OCI-LY7 (cell line): ENCODE measurements at regions not wholly inside any gene's neighbourhood (a gene's known extent, or its start where the extent isn't known, plus 50 kb on each side); places are given as distances from the start of the nearest gene placed in this dataset.

Experiments
- BruUV-seq: library from RNA; stranded (reverse); fragments of 400-500 nt; replicated peaks from 2 replicates; lab custom pipeline; 2021; lab: Mats Ljungman, UMichigan
- CTCF ChIA-PET: fragments of 300-600 bp; sonication (Branson Sonifier 250); formaldehyde crosslinking; loops from one replicate; lab custom pipeline; 2022; ENCODE audit warnings: antibody characterized with exemption; ENCODE audit not compliant: unreplicated experiment; lab: Charles Lee
- POLR2A ChIA-PET: fragments of 300-600 bp; sonication (Branson Sonifier 250); formaldehyde crosslinking; loops from one replicate; lab custom pipeline; 2022; ENCODE audit warnings: antibody characterized with exemption; lab: Charles Lee
- DNase-seq: peaks from one replicate; pipeline ENCODE4 v3.0.0-alpha.2; 2015; ENCODE audit warnings: low spot score
- H2AFZ ChIP-seq: fragments of 200-600 bp; sonication (generic), shearing (Covaris generic); 2 replicates; pipeline ENCODE4 v1.6.1; 2014; ENCODE audit warnings: mild to moderate bottlenecking, antibody characterized with exemption, low read length, moderate library complexity
- H3K27ac ChIP-seq: fragments of 200-600 bp; sonication (generic); 2 replicates; pipeline ENCODE4 v1.5.1; 2014; ENCODE audit warnings: mixed run types, low read depth, mild to moderate bottlenecking, moderate library complexity, low read length, inconsistent platforms; ENCODE audit not compliant: poor library complexity, severe bottlenecking
- H3K36me3 ChIP-seq: fragments of 200-600 bp; sonication (generic); 2 replicates; pipeline ENCODE4 v1.6.1; 2014; ENCODE audit warnings: mild to moderate bottlenecking, antibody characterized with exemption, low read length, moderate library complexity, mixed read lengths; ENCODE audit not compliant: insufficient read depth
- H3K4me1 ChIP-seq: fragments of 200-600 bp; sonication (generic); 2 replicates; pipeline ENCODE4 v1.5.1; 2014; ENCODE audit warnings: mild to moderate bottlenecking, low read length; ENCODE audit not compliant: insufficient read depth, poor library complexity, severe bottlenecking
- H3K4me2 ChIP-seq: fragments of 200-600 bp; sonication (generic); 2 replicates; pipeline ENCODE4 v1.6.1; 2014; ENCODE audit warnings: mild to moderate bottlenecking, low read length
- H3K4me3 ChIP-seq: fragments of 200-600 bp; sonication (generic); 2 replicates; pipeline ENCODE4 v1.5.1; 2014; ENCODE audit warnings: mild to moderate bottlenecking, low read depth, low read length; ENCODE audit not compliant: poor library complexity, severe bottlenecking
- H3K79me2 ChIP-seq: fragments of 200-600 bp; sonication (generic); 2 replicates; pipeline ENCODE4 v1.6.1; 2016; ENCODE audit warnings: low read depth, mild to moderate bottlenecking, low read length, moderate library complexity, mixed read lengths; ENCODE audit not compliant: insufficient read depth
- H3K9me2 ChIP-seq: fragments of 200-600 bp; sonication (generic); 2 replicates; pipeline ENCODE4 v1.6.1; 2016; ENCODE audit warnings: mild to moderate bottlenecking, low read length, mixed read lengths; ENCODE audit not compliant: insufficient read depth
- H3K9me3 ChIP-seq: fragments of 200-600 bp; sonication (generic); 2 replicates; pipeline ENCODE4 v1.6.1; 2014; ENCODE audit warnings: mild to moderate bottlenecking, mixed run types, low read length, mixed read lengths
- H4K20me1 ChIP-seq: fragments of 200-600 bp; sonication (generic); 2 replicates; pipeline ENCODE4 v1.6.1; 2014; ENCODE audit warnings: mild to moderate bottlenecking, antibody characterized with exemption, low read length, moderate library complexity, mixed read lengths; ENCODE audit not compliant: insufficient read depth
- EZH2phosphoT487 ChIP-seq: fragments of 200-600 bp; sonication (generic); IDR thresholded peaks from 2 replicates; pipeline ENCODE4 v1.6.1; 2018; ENCODE audit warnings: low read depth, borderline replicate concordance, mild to moderate bottlenecking, mixed run types, antibody characterized with exemption, low read length, moderate library complexity, mixed read lengths
- intact Hi-C: fragments of 100-400 bp; cut with micrococcal nuclease; formaldehyde crosslinking; loops from one replicate; pipeline ENCODE4 v1.10.0; 2022; ENCODE audit not compliant: unreplicated experiment
- TF ChIP-seq, protein P1 (sequence below): fragments of 200-600 bp; sonication (generic); conservative IDR thresholded peaks from 2 replicates; pipeline ENCODE4 v1.5.1; 2014; ENCODE audit warnings: mild to moderate bottlenecking, antibody characterized with exemption, low read length, moderate library complexity, mixed read lengths

DNA sequence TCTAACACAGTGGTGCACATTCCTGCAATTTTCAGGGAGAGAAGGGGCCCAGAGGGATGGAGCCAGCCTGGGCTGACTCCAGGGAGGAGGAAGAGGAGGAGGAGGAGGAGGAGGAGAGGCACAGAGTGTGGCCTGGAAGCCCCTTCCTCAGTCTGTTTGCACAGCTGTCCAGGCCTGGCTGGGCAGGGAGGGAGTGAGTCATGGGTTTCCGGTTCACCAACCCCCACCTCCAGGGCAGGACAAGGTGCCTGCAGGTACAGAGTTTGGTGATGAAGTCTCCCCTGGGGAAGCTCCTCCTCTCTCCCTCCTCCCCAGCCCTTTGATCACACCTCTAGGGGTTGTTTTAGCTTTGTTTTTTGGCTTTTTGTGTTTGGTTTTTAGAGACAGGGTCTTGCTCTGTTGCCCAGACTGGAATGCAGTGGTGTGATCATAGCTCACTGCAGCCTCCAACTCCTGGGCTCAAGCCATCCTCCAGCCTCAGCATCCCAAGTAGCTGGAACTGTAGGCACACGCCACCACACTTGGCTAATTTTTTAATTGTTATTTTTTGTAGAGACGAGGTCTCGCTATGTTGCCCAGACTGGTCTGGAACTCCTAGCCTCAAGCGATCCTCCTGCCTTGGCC lies 77.5 kb upstream of the CUX1 start:
- no TSS peak for BruUV-seq
- POLR2A ChIA-PET, result interaction anchor here (0.6 to 8.5 kb wide), 10 partner anchors 10 to 571 kb away, joined by 3 to 177 read pairs (median 4); no protein-coding TSS in a partner anchor
- no peak overlapping the region for H2AFZ ChIP-seq
- intact Hi-C loops, result no loop called here
- CTCF ChIA-PET, result interaction anchor here (0.8 kb wide), 1 partner anchor 51 kb away, joined by 3 read pairs; no protein-coding TSS in a partner anchor
- no peaks in the 10 kb centered on the region for H3K9me2 ChIP-seq
- peaks cover 71% of the 10 kb centered on the region for H3K4me1 ChIP-seq
- no peaks in the 10 kb centered on the region for H3K36me3 ChIP-seq
- H4K20me1 ChIP-seq, result no peaks in the 10 kb centered on the region
- peak overlapping the region; percentile 93 for H3K27ac ChIP-seq
- no peaks in the 10 kb centered on the region for H3K9me3 ChIP-seq
- peak overlapping the region; percentile 90 for H3K4me2 ChIP-seq
- H3K4me3 ChIP-seq, result peak overlapping the region; percentile 28
- H3K79me2 ChIP-seq, result peaks cover 12% of the 10 kb centered on the region; the same call in 1 of the 2 replicates
- DNase-seq, result peak; percentile 78
- TF ChIP-seq, protein P1, sequence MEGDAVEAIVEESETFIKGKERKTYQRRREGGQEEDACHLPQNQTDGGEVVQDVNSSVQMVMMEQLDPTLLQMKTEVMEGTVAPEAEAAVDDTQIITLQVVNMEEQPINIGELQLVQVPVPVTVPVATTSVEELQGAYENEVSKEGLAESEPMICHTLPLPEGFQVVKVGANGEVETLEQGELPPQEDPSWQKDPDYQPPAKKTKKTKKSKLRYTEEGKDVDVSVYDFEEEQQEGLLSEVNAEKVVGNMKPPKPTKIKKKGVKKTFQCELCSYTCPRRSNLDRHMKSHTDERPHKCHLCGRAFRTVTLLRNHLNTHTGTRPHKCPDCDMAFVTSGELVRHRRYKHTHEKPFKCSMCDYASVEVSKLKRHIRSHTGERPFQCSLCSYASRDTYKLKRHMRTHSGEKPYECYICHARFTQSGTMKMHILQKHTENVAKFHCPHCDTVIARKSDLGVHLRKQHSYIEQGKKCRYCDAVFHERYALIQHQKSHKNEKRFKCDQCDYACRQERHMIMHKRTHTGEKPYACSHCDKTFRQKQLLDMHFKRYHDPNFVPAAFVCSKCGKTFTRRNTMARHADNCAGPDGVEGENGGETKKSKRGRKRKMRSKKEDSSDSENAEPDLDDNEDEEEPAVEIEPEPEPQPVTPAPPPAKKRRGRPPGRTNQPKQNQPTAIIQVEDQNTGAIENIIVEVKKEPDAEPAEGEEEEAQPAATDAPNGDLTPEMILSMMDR, result no peak
- no peak for TF ChIP-seq EZH2phosphoT487

DNA sequence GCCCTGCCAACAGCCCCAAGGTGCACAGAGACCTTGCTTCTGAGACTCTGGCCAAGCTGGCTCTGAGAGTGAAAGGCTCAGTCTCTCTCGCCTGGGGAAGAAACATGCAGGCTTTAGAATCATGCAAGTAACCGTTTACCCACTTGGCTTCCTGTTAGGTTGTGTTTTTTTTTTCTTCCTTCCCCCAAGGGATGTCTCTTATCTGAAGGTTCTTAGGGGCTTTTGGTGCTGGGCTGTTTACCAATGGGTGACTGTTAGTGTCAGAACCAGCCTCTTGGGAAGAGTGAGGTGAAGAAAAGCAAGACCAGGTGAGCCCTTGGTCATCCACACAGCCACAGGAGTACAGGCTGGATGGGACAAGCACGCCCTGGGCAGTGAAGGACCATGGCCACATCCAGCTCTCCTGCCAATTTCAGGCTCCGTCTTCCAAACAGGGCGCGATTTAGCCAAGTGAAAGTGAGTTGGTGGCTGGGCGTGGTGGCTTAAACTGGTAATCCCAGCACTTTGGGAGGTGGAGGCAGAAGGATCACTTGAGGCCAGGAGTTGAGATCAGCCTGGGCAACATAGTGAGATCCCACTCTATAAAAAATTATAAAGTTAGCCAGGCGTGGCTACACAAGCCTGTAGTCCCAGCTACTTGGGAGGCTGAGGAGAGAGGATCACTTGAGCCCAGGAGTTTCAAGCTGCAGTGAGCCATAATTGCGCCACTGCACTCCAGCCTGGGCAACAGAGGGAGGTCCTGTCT lies 76.3 kb upstream of the CUX1 start:
- H3K9me3 ChIP-seq, result no peaks in the 10 kb centered on the region
- DNase-seq, result peak; percentile 95
- TF ChIP-seq EZH2phosphoT487, result no peak
- TF ChIP-seq, protein P1, result no peak
- peak overlapping the region; percentile 2; the same call in 1 of the 2 replicates for H2AFZ ChIP-seq
- no peaks in the 10 kb centered on the region for H3K9me2 ChIP-seq
- POLR2A ChIA-PET, result interaction anchor here (0.5 to 8.5 kb wide), 6 partner anchors 13 to 125 kb away, joined by 3 to 177 read pairs (median 4); no protein-coding TSS in a partner anchor
- H3K4me3 ChIP-seq, result peak overlapping the region; percentile 55
- H3K36me3 ChIP-seq, result no peaks in the 10 kb centered on the region
- CTCF ChIA-PET, result no interaction called here
- BruUV-seq, result no TSS peak
- H4K20me1 ChIP-seq, result no peaks in the 10 kb centered on the region
- H3K4me1 ChIP-seq, result peaks cover 82% of the 10 kb centered on the region
- H3K4me2 ChIP-seq, result peak overlapping the region; percentile 90
- peaks cover 12% of the 10 kb centered on the region; the same call in 1 of the 2 replicates for H3K79me2 ChIP-seq
- intact Hi-C loops, result loop anchor here (1.0 kb wide), 1 partner anchor 116 kb away; no protein-coding TSS in a partner anchor
- H3K27ac ChIP-seq, result peak overlapping the region; percentile 93
